ENCODE measurements at regions not wholly inside any gene's neighbourhood (a gene's known extent, or its start where the extent isn't known, plus 50 kb on each side); places are given as distances from the start of the nearest gene placed in this dataset.

DNA sequence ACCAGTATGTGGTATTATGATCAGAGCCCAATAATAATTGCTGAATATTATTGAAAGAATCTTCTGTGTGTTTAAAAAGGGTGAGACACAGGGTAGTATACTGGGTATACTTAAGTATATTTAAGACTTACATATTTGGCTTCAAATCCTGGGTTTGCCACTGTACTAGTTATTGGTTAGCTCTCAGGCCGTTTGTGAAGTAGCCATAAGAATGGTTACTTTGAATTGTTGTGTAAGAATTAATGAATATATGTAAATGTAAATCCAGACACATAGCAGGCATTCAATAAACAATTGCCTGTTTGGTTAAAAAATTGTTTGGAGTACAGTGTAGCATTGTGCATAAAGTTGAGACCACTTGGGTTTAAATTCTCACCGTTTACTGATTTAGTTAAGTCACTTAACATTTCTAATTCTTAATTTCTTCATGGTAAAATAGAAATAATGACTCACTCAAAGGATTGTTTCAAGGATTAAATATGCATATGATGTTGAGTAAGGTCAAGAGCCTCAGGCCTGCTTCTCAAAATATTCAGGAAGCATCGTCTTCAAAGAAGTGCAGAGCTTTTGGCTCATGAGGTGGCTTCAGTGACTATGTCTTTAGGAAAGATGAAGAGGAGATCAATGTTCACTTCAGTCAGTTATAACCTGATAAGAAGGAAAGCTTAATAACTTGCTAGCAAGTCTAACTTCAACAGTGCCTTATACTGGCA lies 207.9 kb upstream of the NT5C1B start:
- TF ChIP-seq FOXM1 (IDR thresholded peaks at IDR 0.05; ENCODE audit: borderline replicate concordance, low read depth): no peak
- no peak for TF ChIP-seq ZBTB7A (IDR thresholded peaks at IDR 0.05; ENCODE audit: low read depth)
- no peak for TF ChIP-seq TAF1 (IDR thresholded peaks at IDR 0.05; ENCODE audit: low read depth)
- TF ChIP-seq TEAD4 (IDR thresholded peaks at IDR 0.05): no peak
- TF ChIP-seq, protein P1, sequence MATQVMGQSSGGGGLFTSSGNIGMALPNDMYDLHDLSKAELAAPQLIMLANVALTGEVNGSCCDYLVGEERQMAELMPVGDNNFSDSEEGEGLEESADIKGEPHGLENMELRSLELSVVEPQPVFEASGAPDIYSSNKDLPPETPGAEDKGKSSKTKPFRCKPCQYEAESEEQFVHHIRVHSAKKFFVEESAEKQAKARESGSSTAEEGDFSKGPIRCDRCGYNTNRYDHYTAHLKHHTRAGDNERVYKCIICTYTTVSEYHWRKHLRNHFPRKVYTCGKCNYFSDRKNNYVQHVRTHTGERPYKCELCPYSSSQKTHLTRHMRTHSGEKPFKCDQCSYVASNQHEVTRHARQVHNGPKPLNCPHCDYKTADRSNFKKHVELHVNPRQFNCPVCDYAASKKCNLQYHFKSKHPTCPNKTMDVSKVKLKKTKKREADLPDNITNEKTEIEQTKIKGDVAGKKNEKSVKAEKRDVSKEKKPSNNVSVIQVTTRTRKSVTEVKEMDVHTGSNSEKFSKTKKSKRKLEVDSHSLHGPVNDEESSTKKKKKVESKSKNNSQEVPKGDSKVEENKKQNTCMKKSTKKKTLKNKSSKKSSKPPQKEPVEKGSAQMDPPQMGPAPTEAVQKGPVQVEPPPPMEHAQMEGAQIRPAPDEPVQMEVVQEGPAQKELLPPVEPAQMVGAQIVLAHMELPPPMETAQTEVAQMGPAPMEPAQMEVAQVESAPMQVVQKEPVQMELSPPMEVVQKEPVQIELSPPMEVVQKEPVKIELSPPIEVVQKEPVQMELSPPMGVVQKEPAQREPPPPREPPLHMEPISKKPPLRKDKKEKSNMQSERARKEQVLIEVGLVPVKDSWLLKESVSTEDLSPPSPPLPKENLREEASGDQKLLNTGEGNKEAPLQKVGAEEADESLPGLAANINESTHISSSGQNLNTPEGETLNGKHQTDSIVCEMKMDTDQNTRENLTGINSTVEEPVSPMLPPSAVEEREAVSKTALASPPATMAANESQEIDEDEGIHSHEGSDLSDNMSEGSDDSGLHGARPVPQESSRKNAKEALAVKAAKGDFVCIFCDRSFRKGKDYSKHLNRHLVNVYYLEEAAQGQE (IDR thresholded peaks at IDR 0.05; ENCODE audit: low read depth): no peak
- no peak for TF ChIP-seq TCF12 (IDR thresholded peaks at IDR 0.05; ENCODE audit: low read depth)
- no peak for TF ChIP-seq CREB1 (IDR thresholded peaks at IDR 0.05; ENCODE audit: low read depth)
- TF ChIP-seq RAD21 (IDR thresholded peaks at IDR 0.05; ENCODE audit: low read depth): no peak
- TF ChIP-seq CEBPB (IDR thresholded peaks at IDR 0.05): no peak
- no peak for TF ChIP-seq EGR1 (IDR thresholded peaks at IDR 0.05)
- TF ChIP-seq NFIC (IDR thresholded peaks at IDR 0.05): no peak
- no peak for TF ChIP-seq YY1 (IDR thresholded peaks at IDR 0.05; ENCODE audit: low read depth)
- no peak for TF ChIP-seq EP300 (IDR thresholded peaks at IDR 0.05; ENCODE audit: borderline replicate concordance)
- TF ChIP-seq USF1 (IDR thresholded peaks at IDR 0.05): no peak
- TF ChIP-seq MAX (IDR thresholded peaks at IDR 0.05): no peak

- no peak for TF ChIP-seq TAF1 (IDR thresholded peaks at IDR 0.05; ENCODE audit: low read depth)
- no peak for TF ChIP-seq TCF12 (IDR thresholded peaks at IDR 0.05; ENCODE audit: low read depth)
- TF ChIP-seq NFIC (IDR thresholded peaks at IDR 0.05): no peak
- no peak for TF ChIP-seq TEAD4 (IDR thresholded peaks at IDR 0.05)
- TF ChIP-seq EGR1 (IDR thresholded peaks at IDR 0.05): no peak
Measured at GRCh38 chr2:18795906-18796305, 206.5 kb upstream of the NT5C1B start.

- no peak for TF ChIP-seq TEAD4 (IDR thresholded peaks at IDR 0.05)
- TF ChIP-seq TAF1 (IDR thresholded peaks at IDR 0.05; ENCODE audit: low read depth): no peak
- no peak for TF ChIP-seq ZBTB7A (IDR thresholded peaks at IDR 0.05; ENCODE audit: low read depth)
- TF ChIP-seq CREB1 (IDR thresholded peaks at IDR 0.05; ENCODE audit: low read depth): no peak
- no peak for TF ChIP-seq FOXM1 (IDR thresholded peaks at IDR 0.05; ENCODE audit: borderline replicate concordance, low read depth)
- no peak for TF ChIP-seq EGR1 (IDR thresholded peaks at IDR 0.05)
- no peak for TF ChIP-seq CEBPB (IDR thresholded peaks at IDR 0.05)
- TF ChIP-seq YY1 (IDR thresholded peaks at IDR 0.05; ENCODE audit: low read depth): no peak
- TF ChIP-seq RAD21 (IDR thresholded peaks at IDR 0.05; ENCODE audit: low read depth): no peak
- TF ChIP-seq NFIC (IDR thresholded peaks at IDR 0.05): no peak
- no peak for TF ChIP-seq USF1 (IDR thresholded peaks at IDR 0.05)
- TF ChIP-seq, protein P1 (IDR thresholded peaks at IDR 0.05; ENCODE audit: low read depth): no peak
- no peak for TF ChIP-seq TCF12 (IDR thresholded peaks at IDR 0.05; ENCODE audit: low read depth)
- no peak for TF ChIP-seq EP300 (IDR thresholded peaks at IDR 0.05; ENCODE audit: borderline replicate concordance)
- no peak for TF ChIP-seq MAX (IDR thresholded peaks at IDR 0.05)
Measured at GRCh38 chr2:18792684-18793083, 203.3 kb upstream of the NT5C1B start.

DNA sequence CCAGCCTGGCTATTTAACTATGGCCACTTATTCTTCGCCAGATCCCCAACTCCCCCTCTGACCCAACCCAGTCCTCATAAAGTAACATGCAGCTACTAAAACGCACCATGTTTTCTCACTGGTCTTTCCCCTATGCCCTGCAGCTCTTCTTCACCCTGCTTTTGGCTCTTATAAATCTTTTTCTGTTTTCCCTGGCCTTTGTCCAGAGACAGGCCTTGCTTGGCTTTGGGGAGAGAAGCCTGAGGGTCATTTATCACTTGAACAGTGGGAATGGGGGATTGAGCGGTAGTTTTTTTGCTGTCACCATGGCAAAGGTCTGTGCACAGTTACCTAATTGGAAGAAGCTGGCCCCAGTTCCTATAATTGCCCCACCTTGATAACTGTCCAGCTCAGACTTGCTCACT lies 202.9 kb upstream of the NT5C1B start:
- TF ChIP-seq ZBTB7A (IDR thresholded peaks at IDR 0.05; ENCODE audit: low read depth): no peak
- no peak for TF ChIP-seq TEAD4 (IDR thresholded peaks at IDR 0.05)
- TF ChIP-seq FOXM1 (IDR thresholded peaks at IDR 0.05; ENCODE audit: borderline replicate concordance, low read depth): no peak
- TF ChIP-seq, protein P1 (IDR thresholded peaks at IDR 0.05; ENCODE audit: low read depth): no peak
- no peak for TF ChIP-seq MAX (IDR thresholded peaks at IDR 0.05)
- no peak for TF ChIP-seq NFIC (IDR thresholded peaks at IDR 0.05)
- TF ChIP-seq EP300 (IDR thresholded peaks at IDR 0.05; ENCODE audit: borderline replicate concordance): no peak
- TF ChIP-seq YY1 (IDR thresholded peaks at IDR 0.05; ENCODE audit: low read depth): no peak
- no peak for TF ChIP-seq USF1 (IDR thresholded peaks at IDR 0.05)
- TF ChIP-seq CREB1 (IDR thresholded peaks at IDR 0.05; ENCODE audit: low read depth): no peak
- TF ChIP-seq EGR1 (IDR thresholded peaks at IDR 0.05): no peak
- no peak for TF ChIP-seq TCF12 (IDR thresholded peaks at IDR 0.05; ENCODE audit: low read depth)
- TF ChIP-seq TAF1 (IDR thresholded peaks at IDR 0.05; ENCODE audit: low read depth): no peak
- no peak for TF ChIP-seq CEBPB (IDR thresholded peaks at IDR 0.05)
- no peak for TF ChIP-seq RAD21 (IDR thresholded peaks at IDR 0.05; ENCODE audit: low read depth)
